K562 (cell line): ENCODE measurements at regions not wholly inside any gene's neighbourhood (a gene's known extent, or its start where the extent isn't known, plus 50 kb on each side); places are given as distances from the start of the nearest gene placed in this dataset.

ENCODE experiments used
- ATF2 ChIP-seq: sonication (generic); formaldehyde crosslinking; IDR thresholded peaks from 2 replicates; pipeline ENCODE4 v1.8.1; 2022; ENCODE audit warnings: missing genetic modification reagents
- CTCF ChIP-seq, 3 experiments: IDR thresholded peaks in 2 of 3; conservative IDR thresholded peaks in 1 of 3; 2 replicates each; pipeline ENCODE4 v1.5.1; 2011 to 2012; ENCODE audit warnings: low read length in 3 of 3, mild to moderate bottlenecking in 3 of 3, control low read depth in 2 of 3, improper control_type of control experiment in 1 of 3, inconsistent platforms in 1 of 3, low read depth in 1 of 3, mixed read lengths in 1 of 3, moderate library complexity in 1 of 3; ENCODE audit not compliant: insufficient read depth in 2 of 3
- KDM1A ChIP-seq, 2 experiments: fragments of 450-650 bp; IDR thresholded peaks; 2 replicates each; pipeline ENCODE4 v1.6.1; 2016; ENCODE audit warnings: mild to moderate bottlenecking in 2 of 2
- MTF1 ChIP-seq: fragments of 250-450 bp; sonication (Bioruptor Pico); IDR thresholded peaks from 2 replicates; pipeline ENCODE4 v1.9.0; 2021; ENCODE audit warnings: moderate library complexity, mild to moderate bottlenecking, inconsistent platforms, borderline replicate concordance
- NFIC ChIP-seq: fragments of 450-650 bp; IDR thresholded peaks from 2 replicates; pipeline ENCODE4 v1.6.1; 2017; ENCODE audit warnings: mild to moderate bottlenecking, inconsistent platforms
- TEAD1 ChIP-seq, 2 experiments: fragments of 450-650 bp in 1 of 2; sonication (generic) in 1 of 2; formaldehyde crosslinking; IDR thresholded peaks; 2 replicates each; pipeline versions ENCODE4 v1.4.0 to v1.8.0; 2020 to 2022; ENCODE audit warnings: mild to moderate bottlenecking in 2 of 2, missing genetic modification reagents in 1 of 2
- ZNF766 ChIP-seq: fragments of 200-800 bp; sonication (Bioruptor generic); conservative IDR thresholded peaks from 2 replicates; pipeline ENCODE4 v1.6.1; 2016; ENCODE audit warnings: missing genetic modification characterization, missing compliant biosample characterization

GRCh38 chr17:53319947-53320346 lies 502.8 kb upstream of the KIF2B start:
- TF ChIP-seq ZNF766 (no peak), CTCF (IDR thresholded peaks at IDR 0.05 in 2 of 3, conservative IDR thresholded peaks at IDR 0.05 in 1 of 3; ENCODE audit: insufficient read depth in 2 of 3, low read depth in 1 of 3, low read length in 3 of 3) (no peak), TEAD1 (CRISPR knock-in tag; IDR thresholded peaks at IDR 0.05) (no peak), MTF1 (no peak), KDM1A (IDR thresholded peaks at IDR 0.05) (no peak), ATF2 (CRISPR knock-in tag) (no peak), NFIC (no peak)
